ENCODE measurements at regions not wholly inside any gene's neighbourhood (a gene's known extent, or its start where the extent isn't known, plus 50 kb on each side); places are given as distances from the start of the nearest gene placed in this dataset.

DNA sequence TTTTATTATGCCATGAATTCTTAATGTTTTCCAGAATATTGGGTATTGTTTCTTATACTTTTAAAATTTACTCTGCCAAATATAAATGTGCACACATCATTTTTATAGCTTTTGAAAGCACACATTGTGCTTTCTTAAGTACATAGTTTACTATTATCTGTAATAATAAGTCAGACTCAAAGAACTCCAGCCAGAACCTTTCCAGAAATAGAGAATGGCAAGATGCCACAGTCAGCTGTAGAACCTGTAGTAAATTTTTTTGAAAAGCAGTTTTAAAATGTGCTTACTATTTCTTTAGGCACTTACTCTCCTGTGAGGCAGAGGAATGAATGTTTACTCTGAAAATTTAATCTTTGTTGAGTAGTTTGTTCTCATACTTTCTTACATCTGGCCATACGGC lies 1287.1 kb downstream of the PCDH9 start:
- H3K36me3 ChIP-seq (ENCODE audit: insufficient read depth, low read length): no peaks in the 10 kb centered on the region
- H3K27ac Mint-ChIP-seq: no peak overlapping the region
- H3K4me3 Mint-ChIP-seq: no peak overlapping the region
- no peaks in the 10 kb centered on the region for H3K4me1 Mint-ChIP-seq (ENCODE audit: low read depth)
- H3K9me3 ChIP-seq (ENCODE audit: control insufficient read depth in 1 of 2, insufficient read depth in 1 of 2, low read length in 2 of 2): peaks cover 0 to 4% of the 10 kb centered on the region in 2 experiments
- H3K4me3 ChIP-seq (ENCODE audit: low read length): no peak overlapping the region
- TF ChIP-seq, protein P1, sequence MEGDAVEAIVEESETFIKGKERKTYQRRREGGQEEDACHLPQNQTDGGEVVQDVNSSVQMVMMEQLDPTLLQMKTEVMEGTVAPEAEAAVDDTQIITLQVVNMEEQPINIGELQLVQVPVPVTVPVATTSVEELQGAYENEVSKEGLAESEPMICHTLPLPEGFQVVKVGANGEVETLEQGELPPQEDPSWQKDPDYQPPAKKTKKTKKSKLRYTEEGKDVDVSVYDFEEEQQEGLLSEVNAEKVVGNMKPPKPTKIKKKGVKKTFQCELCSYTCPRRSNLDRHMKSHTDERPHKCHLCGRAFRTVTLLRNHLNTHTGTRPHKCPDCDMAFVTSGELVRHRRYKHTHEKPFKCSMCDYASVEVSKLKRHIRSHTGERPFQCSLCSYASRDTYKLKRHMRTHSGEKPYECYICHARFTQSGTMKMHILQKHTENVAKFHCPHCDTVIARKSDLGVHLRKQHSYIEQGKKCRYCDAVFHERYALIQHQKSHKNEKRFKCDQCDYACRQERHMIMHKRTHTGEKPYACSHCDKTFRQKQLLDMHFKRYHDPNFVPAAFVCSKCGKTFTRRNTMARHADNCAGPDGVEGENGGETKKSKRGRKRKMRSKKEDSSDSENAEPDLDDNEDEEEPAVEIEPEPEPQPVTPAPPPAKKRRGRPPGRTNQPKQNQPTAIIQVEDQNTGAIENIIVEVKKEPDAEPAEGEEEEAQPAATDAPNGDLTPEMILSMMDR (IDR thresholded peaks at IDR 0.05): no peak
- ChIA-PET POLR2A (no interaction called here), CTCF (no interaction called here)
- DNase-seq (no peak), ATAC-seq (ENCODE audit: poor library complexity) (no peak)
- no peaks in the 10 kb centered on the region for H3K36me3 Mint-ChIP-seq (ENCODE audit: low read depth)
- H3K9me3 Mint-ChIP-seq: peaks cover 11% of the 10 kb centered on the region
- intact Hi-C loops (cut with DNase I, micrococcal nuclease): no loop called here
- H3K4me1 ChIP-seq (ENCODE audit: insufficient read depth, low read length): no peaks in the 10 kb centered on the region
- no peak overlapping the region for H3K27ac ChIP-seq (ENCODE audit: low read depth in 1 of 2, low read length in 2 of 2)
- H3K27me3 Mint-ChIP-seq: no peaks in the 10 kb centered on the region
- H3K27me3 ChIP-seq (ENCODE audit: control insufficient read depth in 1 of 2, insufficient read depth in 2 of 2, low read length in 2 of 2): no peaks in the 10 kb centered on the region

DNA sequence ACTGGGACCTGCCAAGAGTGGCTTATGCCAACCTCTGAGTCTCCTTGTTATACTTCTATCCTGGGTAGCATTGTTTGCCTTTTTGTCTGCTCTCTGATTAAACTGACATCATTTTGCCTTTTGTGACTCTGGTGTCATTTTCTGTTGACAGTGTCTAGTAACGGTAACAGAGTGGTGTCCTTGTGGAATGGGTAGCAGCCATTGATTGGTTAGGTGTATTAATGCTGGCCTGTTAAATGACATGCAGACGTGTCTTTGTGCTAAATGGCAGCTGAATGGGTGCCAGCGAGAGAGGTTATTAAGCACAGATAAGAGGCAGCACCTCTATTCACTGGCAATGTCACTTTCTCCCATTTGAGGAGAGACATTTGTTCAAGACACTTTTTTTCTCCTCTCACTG lies 1289.4 kb downstream of the PCDH9 start:
- ATAC-seq (ENCODE audit: poor library complexity) (no peak), DNase-seq (no peak)
- H3K27me3 ChIP-seq (ENCODE audit: control insufficient read depth in 1 of 2, insufficient read depth in 2 of 2, low read length in 2 of 2): no peaks in the 10 kb centered on the region
- TF ChIP-seq, protein P1 (IDR thresholded peaks at IDR 0.05): no peak
- ChIA-PET CTCF (no interaction called here), POLR2A (no interaction called here)
- Mint-ChIP-seq H3K9me3 (peaks cover 7% of the 10 kb centered on the region), H3K4me1 (ENCODE audit: low read depth) (no peaks in the 10 kb centered on the region), H3K36me3 (ENCODE audit: low read depth) (no peaks in the 10 kb centered on the region), H3K4me3 (no peak overlapping the region), H3K27ac (no peak overlapping the region), H3K27me3 (no peaks in the 10 kb centered on the region)
- H3K4me1 ChIP-seq (ENCODE audit: insufficient read depth, low read length): no peaks in the 10 kb centered on the region
- no peaks in the 10 kb centered on the region for H3K36me3 ChIP-seq (ENCODE audit: insufficient read depth, low read length)
- no peak overlapping the region for H3K4me3 ChIP-seq (ENCODE audit: low read length)
- no peak overlapping the region for H3K27ac ChIP-seq (ENCODE audit: low read depth in 1 of 2, low read length in 2 of 2)
- intact Hi-C loops (cut with DNase I, micrococcal nuclease): no loop called here
- peaks cover 0 to 4% of the 10 kb centered on the region in 2 experiments for H3K9me3 ChIP-seq (ENCODE audit: control insufficient read depth in 1 of 2, insufficient read depth in 1 of 2, low read length in 2 of 2)

DNA sequence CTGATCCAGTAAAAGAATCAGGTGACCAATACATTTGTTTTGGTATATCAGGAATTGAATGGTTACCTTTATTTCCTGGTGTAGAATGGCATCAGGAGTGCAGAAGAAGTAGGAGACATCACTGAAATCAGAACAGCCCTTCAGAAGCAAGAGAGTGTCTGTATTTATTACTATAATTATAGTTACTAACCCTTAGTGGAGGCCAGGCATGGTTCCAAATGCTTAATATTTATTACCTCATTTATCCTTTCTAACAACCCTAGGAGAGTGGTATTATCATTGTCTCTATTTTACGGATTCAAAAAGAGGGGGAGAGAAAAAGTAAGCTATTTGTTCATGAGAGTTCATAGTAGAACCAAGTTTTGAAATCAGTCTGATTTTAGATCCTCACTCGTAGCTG lies 1292.9 kb downstream of the PCDH9 start:
- DNase-seq: no peak
- H3K4me3 ChIP-seq (ENCODE audit: low read length): no peak overlapping the region
- no peak overlapping the region for H3K27ac ChIP-seq (ENCODE audit: low read depth in 1 of 2, low read length in 2 of 2)
- Mint-ChIP-seq H3K9me3 (peaks cover 3% of the 10 kb centered on the region), H3K4me3 (no peak overlapping the region), H3K36me3 (ENCODE audit: low read depth) (no peaks in the 10 kb centered on the region), H3K27me3 (no peaks in the 10 kb centered on the region), H3K27ac (no peak overlapping the region), H3K4me1 (ENCODE audit: low read depth) (no peaks in the 10 kb centered on the region)
- CTCF ChIA-PET: no interaction called here
- no peaks in the 10 kb centered on the region for H3K27me3 ChIP-seq (ENCODE audit: control insufficient read depth in 1 of 2, insufficient read depth in 2 of 2, low read length in 2 of 2)
- no peaks in the 10 kb centered on the region for H3K9me3 ChIP-seq (ENCODE audit: control insufficient read depth in 1 of 2, insufficient read depth in 1 of 2, low read length in 2 of 2)
- ATAC-seq (ENCODE audit: poor library complexity): no peak
- no peaks in the 10 kb centered on the region for H3K36me3 ChIP-seq (ENCODE audit: insufficient read depth, low read length)
- intact Hi-C loops (cut with DNase I, micrococcal nuclease): no loop called here
- TF ChIP-seq, protein P1 (IDR thresholded peaks at IDR 0.05): no peak
- POLR2A ChIA-PET: no interaction called here
- no peaks in the 10 kb centered on the region for H3K4me1 ChIP-seq (ENCODE audit: insufficient read depth, low read length)
